ES-I3 (cell line): ENCODE measurements at regions not wholly inside any gene's neighbourhood (a gene's known extent, or its start where the extent isn't known, plus 50 kb on each side); places are given as distances from the start of the nearest gene placed in this dataset.

Source experiments
- H3K36me3 ChIP-seq: 2 replicates; pipeline ENCODE4 v1.6.1; 2013; ENCODE audit warnings: mild to moderate bottlenecking, low read length, control low read depth, moderate library complexity; ENCODE audit not compliant: insufficient read depth
- H3K4me1 ChIP-seq: 2 replicates; pipeline ENCODE4 v1.6.1; 2013; ENCODE audit warnings: mild to moderate bottlenecking, control low read depth, low read length; ENCODE audit not compliant: insufficient read depth
- H3K9ac ChIP-seq: 2 replicates; pipeline ENCODE4 v1.6.1; 2013; ENCODE audit warnings: low read depth, mild to moderate bottlenecking, low read length, moderate library complexity
- H3K9me3 ChIP-seq: 2 replicates; pipeline ENCODE4 v1.6.1; 2013; ENCODE audit warnings: mild to moderate bottlenecking, low read length, moderate library complexity; ENCODE audit not compliant: control insufficient read depth, insufficient read depth

DNA sequence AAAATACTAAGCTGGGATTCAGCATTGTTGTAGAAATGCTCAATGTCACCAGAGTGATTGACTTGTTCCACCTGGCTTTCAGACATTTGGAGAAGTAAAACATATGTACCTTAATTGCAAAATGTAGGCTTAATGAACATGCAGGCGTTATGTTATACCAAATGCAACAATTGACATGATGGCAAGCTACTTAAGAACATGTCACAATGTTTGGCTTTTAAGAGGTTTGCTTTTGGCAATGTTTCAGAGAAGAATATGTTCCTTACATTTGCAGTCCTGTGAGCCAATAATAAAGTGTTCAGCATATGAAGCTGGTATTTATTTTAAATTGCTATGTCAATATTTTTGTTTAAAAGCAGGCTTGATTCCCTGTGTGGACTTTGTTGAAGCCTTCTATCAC is 111.7 kb upstream of the NUDT12 start:
- H3K9me3 ChIP-seq = no peaks in the 10 kb centered on the region
- H3K36me3 ChIP-seq = no peaks in the 10 kb centered on the region
- H3K4me1 ChIP-seq = peaks cover 6% of the 10 kb centered on the region; the same call in 1 of the 2 replicates
- H3K9ac ChIP-seq = no peak overlapping the region

- Histone ChIP-seq H3K4me1 (no peaks in the 10 kb centered on the region), H3K36me3 (no peaks in the 10 kb centered on the region), H3K9me3 (no peaks in the 10 kb centered on the region), H3K9ac (no peak overlapping the region)
Measured at GRCh38 chr5:103669615-103670014, 107.0 kb upstream of the NUDT12 start.

- Histone ChIP-seq H3K9me3 (no peaks in the 10 kb centered on the region), H3K4me1 (no peaks in the 10 kb centered on the region), H3K9ac (no peak overlapping the region), H3K36me3 (no peaks in the 10 kb centered on the region)
Measured at GRCh38 chr5:103668281-103668680, 105.7 kb upstream of the NUDT12 start.

DNA sequence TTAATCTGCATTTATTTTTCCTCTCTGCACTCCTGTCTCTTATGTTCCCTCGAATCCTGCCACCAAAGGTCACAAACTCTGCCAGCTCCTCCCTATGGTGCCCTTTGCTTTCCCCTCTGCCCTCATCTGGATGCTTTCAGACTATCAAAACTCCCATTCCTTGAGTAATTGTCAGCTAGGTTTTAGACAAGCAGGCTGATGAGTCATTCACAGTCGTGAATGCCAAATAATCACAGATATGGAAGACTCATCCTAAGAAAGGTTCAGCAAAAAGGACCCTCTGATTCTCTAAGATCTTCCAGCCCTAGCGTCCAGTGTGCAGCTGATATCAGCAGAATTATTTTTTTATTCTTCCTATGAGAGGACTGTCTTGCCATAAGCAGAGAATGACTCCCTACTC is 104.5 kb upstream of the NUDT12 start:
- Histone ChIP-seq H3K9me3 (no peaks in the 10 kb centered on the region), H3K4me1 (no peaks in the 10 kb centered on the region), H3K36me3 (no peaks in the 10 kb centered on the region), H3K9ac (no peak overlapping the region)

- Histone ChIP-seq H3K9ac (no peak overlapping the region), H3K4me1 (no peaks in the 10 kb centered on the region), H3K36me3 (no peaks in the 10 kb centered on the region), H3K9me3 (no peaks in the 10 kb centered on the region; the same call in 1 of the 2 replicates)
Measured at GRCh38 chr5:103657301-103657700, 94.7 kb upstream of the NUDT12 start.

GRCh38 chr5:103648086-103648485 is 85.5 kb upstream of the NUDT12 start:
- Histone ChIP-seq H3K9me3 (no peaks in the 10 kb centered on the region), H3K36me3 (no peaks in the 10 kb centered on the region), H3K9ac (peak overlapping the region; percentile 14; the same call in 1 of the 2 replicates), H3K4me1 (peaks cover 40% of the 10 kb centered on the region)

DNA sequence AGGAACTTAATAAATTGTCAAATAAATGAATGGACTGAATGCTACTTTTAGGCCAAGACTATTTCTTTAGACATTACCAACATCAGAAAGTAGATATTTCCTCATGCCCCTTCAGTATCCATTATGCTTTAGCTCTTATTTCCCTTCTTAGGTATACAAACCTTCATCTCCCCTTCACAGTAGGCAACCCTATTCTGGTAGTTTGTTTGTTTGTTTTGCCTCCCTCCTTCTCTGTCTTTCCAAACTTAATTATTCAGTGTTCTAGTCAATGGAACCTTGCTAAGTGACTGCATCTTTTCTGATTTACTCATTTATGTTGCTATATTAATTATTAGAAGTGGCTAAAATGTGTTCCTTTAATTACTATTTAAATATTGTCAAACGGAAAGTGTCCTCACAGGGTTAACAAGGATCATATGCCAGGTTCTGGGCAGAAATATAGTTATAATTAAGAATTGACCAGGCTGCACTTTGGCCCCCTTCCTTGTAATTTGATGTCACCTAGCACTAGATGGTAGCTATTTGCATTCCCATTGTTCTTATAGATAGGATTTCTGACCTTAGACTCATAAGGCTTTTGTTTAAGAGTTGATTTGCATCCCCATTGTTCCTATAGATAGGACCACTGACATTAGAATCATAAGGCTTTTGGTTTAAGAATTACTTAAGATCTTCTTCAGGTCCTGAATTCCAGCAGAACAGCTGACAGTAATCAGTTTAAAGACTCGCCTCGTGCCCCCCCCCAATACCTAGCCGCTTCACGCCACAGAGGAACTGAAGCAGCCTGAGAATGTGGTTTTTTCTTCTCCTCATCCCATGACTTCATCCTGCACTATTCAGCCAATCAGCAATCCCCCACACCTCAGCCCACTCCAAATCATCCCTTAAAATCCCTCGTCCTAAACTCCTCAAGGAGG is 84.4 kb upstream of the NUDT12 start:
- Histone ChIP-seq H3K9ac (0 out of 2 replicates have a peak overlapping the region, but pooled peaks have one; percentile 14), H3K36me3 (no peaks in the 10 kb centered on the region), H3K9me3 (no peaks in the 10 kb centered on the region)

DNA sequence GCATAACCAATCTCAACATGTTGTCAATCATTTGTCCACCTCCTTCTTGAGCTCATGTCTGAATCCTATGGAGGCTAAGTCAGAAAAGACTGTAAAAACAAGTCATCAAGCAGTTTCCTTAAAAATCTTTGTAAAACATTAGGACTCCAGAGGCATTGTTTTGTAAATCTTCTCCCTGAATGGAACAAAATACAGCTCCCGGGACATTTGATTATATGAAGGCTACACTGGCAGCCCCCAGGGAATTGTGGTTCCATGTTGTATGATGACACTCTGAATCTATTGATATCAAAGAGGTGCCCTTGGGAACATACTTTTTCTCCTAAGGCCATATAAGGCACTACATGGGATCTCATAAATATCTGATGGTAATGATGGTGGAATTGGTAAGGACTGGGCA is 83.2 kb upstream of the NUDT12 start:
- H3K9ac ChIP-seq = no peak overlapping the region
- peaks cover 40% of the 10 kb centered on the region for H3K4me1 ChIP-seq
- H3K36me3 ChIP-seq = no peaks in the 10 kb centered on the region
- no peaks in the 10 kb centered on the region for H3K9me3 ChIP-seq

More for the DNA sequence above, 84.4 kb upstream of the NUDT12 start:
- peaks cover 40% of the 10 kb centered on the region for H3K4me1 ChIP-seq

DNA sequence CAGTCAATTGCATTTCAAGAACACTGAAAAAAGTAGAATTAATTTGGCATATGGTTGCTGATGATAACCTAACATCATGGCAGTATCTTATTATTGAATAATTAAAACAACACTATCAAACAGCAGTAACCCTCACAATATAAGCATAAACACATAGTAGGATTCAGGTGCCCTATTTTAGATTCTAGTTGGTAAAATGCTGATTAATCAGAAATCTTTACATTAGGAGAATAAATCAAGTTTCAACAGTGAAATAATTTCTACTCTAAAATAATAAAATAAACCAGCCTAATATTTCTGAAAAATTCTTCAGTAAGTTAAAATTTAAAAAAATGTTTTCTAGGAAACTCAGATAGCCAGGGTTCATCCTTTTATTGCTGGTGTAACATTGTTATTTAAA is 76.4 kb upstream of the NUDT12 start:
- Histone ChIP-seq H3K36me3 (no peaks in the 10 kb centered on the region), H3K9ac (no peak overlapping the region), H3K9me3 (no peaks in the 10 kb centered on the region), H3K4me1 (no peaks in the 10 kb centered on the region; the same call in 1 of the 2 replicates)

- H3K4me1 ChIP-seq = no peaks in the 10 kb centered on the region
- H3K36me3 ChIP-seq = no peaks in the 10 kb centered on the region
- H3K9me3 ChIP-seq = no peaks in the 10 kb centered on the region; the same call in 1 of the 2 replicates
- H3K9ac ChIP-seq = no peak overlapping the region
Measured at GRCh38 chr5:103624675-103625074, 62.1 kb upstream of the NUDT12 start.

DNA sequence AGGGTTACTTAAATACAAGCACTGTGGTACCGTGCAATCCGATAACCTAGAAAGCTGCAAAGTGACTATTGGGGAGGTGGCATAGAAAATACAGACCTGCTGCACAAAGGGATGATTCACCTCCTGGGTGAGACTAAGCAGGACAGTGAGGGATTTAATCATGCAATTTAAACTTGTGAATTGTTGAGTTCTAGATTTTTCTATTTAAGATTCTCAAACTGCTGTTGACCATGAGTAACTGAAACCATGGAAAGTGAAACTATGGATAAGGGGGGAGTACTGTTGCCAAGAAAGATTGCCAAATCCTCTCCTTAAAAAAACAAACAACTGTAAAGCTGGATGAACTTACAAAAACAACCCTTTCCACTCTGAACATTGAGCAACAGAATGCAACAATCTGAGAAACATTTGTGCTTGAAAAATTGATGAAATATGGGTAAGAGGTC is 61.5 kb upstream of the NUDT12 start:
- Histone ChIP-seq H3K36me3 (no peaks in the 10 kb centered on the region), H3K9me3 (no peaks in the 10 kb centered on the region; the same call in 1 of the 2 replicates), H3K9ac (no peak overlapping the region), H3K4me1 (no peaks in the 10 kb centered on the region)

- Histone ChIP-seq H3K9ac (no peak overlapping the region), H3K9me3 (no peaks in the 10 kb centered on the region; the same call in 1 of the 2 replicates), H3K36me3 (no peaks in the 10 kb centered on the region), H3K4me1 (no peaks in the 10 kb centered on the region)
Measured at GRCh38 chr5:103623425-103623824, 60.8 kb upstream of the NUDT12 start.

- no peaks in the 10 kb centered on the region; the same call in 1 of the 2 replicates for H3K9me3 ChIP-seq
- no peak overlapping the region for H3K9ac ChIP-seq
- H3K36me3 ChIP-seq = no peaks in the 10 kb centered on the region
- H3K4me1 ChIP-seq = no peaks in the 10 kb centered on the region
Measured at GRCh38 chr5:103621548-103621930, 59.0 kb upstream of the NUDT12 start.

GRCh38 chr5:103620851-103621547 is 58.4 kb upstream of the NUDT12 start:
- H3K4me1 ChIP-seq = no peaks in the 10 kb centered on the region
- no peak overlapping the region for H3K9ac ChIP-seq
- no peaks in the 10 kb centered on the region for H3K36me3 ChIP-seq
- no peaks in the 10 kb centered on the region; the same call in 1 of the 2 replicates for H3K9me3 ChIP-seq
